HEK293T (cell line): ENCODE measurements at regions not wholly inside any gene's neighbourhood (a gene's known extent, or its start where the extent isn't known, plus 50 kb on each side); places are given as distances from the start of the nearest gene placed in this dataset.

Experiments
- ARNT ChIP-seq: fragments of 450-650 bp; IDR thresholded peaks from 2 replicates; pipeline ENCODE4 v1.6.1; 2017; ENCODE audit warnings: mild to moderate bottlenecking
- BHLHE40 ChIP-seq: fragments of 450-650 bp; IDR thresholded peaks from 2 replicates; pipeline ENCODE4 v1.6.1; 2016; ENCODE audit warnings: mild to moderate bottlenecking, moderate library complexity, borderline replicate concordance
- FOXA1 ChIP-seq: fragments of 450-650 bp; IDR thresholded peaks from 2 replicates; pipeline ENCODE4 v1.6.1; 2016; ENCODE audit warnings: mild to moderate bottlenecking
- FOXK2 ChIP-seq: fragments of 450-650 bp; IDR thresholded peaks from 2 replicates; pipeline ENCODE4 v1.6.1; 2016; ENCODE audit warnings: mild to moderate bottlenecking
- FOXM1 ChIP-seq: fragments of 450-650 bp; IDR thresholded peaks from 2 replicates; pipeline ENCODE4 v1.6.1; 2017; ENCODE audit warnings: mild to moderate bottlenecking, borderline replicate concordance
- HDGF ChIP-seq: fragments of 450-650 bp; IDR thresholded peaks from 2 replicates; pipeline ENCODE4 v1.6.1; 2017; ENCODE audit warnings: antibody characterized with exemption, borderline replicate concordance
- L3MBTL2 ChIP-seq: fragments of 450-650 bp; conservative IDR thresholded peaks from 2 replicates; pipeline ENCODE4 v1.6.1; 2016; ENCODE audit warnings: mild to moderate bottlenecking
- LEF1 ChIP-seq: fragments of 450-650 bp; IDR thresholded peaks from 2 replicates; pipeline ENCODE4 v1.6.1; 2017; ENCODE audit warnings: mild to moderate bottlenecking, borderline replicate concordance
- NFRKB ChIP-seq: fragments of 450-650 bp; IDR thresholded peaks from 2 replicates; pipeline ENCODE4 v1.6.1; 2016; ENCODE audit warnings: mild to moderate bottlenecking, moderate library complexity
- PKNOX1 ChIP-seq: fragments of 450-650 bp; IDR thresholded peaks from 2 replicates; pipeline ENCODE4 v1.6.1; 2016
- SP1 ChIP-seq: fragments of 450-650 bp; IDR thresholded peaks from 2 replicates; pipeline ENCODE4 v1.6.1; 2017
- SUZ12 ChIP-seq: fragments of 450-650 bp; IDR thresholded peaks from 2 replicates; pipeline ENCODE4 v1.6.1; 2016; ENCODE audit warnings: mild to moderate bottlenecking
- TARDBP ChIP-seq: fragments of 450-650 bp; IDR thresholded peaks from 2 replicates; pipeline ENCODE4 v1.6.1; 2016

- no peak for TF ChIP-seq HDGF
- TF ChIP-seq NFRKB = no peak
- TF ChIP-seq SP1 = no peak
- TF ChIP-seq FOXK2 = no peak
- no peak for TF ChIP-seq PKNOX1
- no peak for TF ChIP-seq SUZ12
- no peak for TF ChIP-seq FOXA1
- TF ChIP-seq LEF1 = no peak
- TF ChIP-seq TARDBP = no peak
- TF ChIP-seq L3MBTL2 = no peak
- TF ChIP-seq BHLHE40 = no peak
- no peak for TF ChIP-seq FOXM1
- TF ChIP-seq ARNT = no peak
These were observed 247.0 kb downstream of the YTHDC2 start for GRCh38 chr5:113760486-113760885.
